CD14-positive monocyte (primary cell): ENCODE measurements at regions not wholly inside any gene's neighbourhood (a gene's known extent, or its start where the extent isn't known, plus 50 kb on each side); places are given as distances from the start of the nearest gene placed in this dataset.

Source experiments
- DNase-seq, 3 donors: peaks; one replicate each; pipeline ENCODE4 v3.0.0-alpha.2; 2011 to 2022
- H2AFZ ChIP-seq: 2 replicates; pipeline ENCODE4 v1.6.0; 2012; ENCODE audit warnings: mild to moderate bottlenecking, low read depth, low read length, inconsistent platforms; ENCODE audit not compliant: insufficient read depth, poor library complexity, severe bottlenecking
- H3K27ac ChIP-seq, 2 donors: 1 replicate in 1 of 2; 2 replicates in 1 of 2; pipeline ENCODE4 v1.5.1; 2012 to 2013; ENCODE audit warnings: low read length in 2 of 2, control low read depth in 1 of 2, inconsistent platforms in 1 of 2, low read depth in 1 of 2, mild to moderate bottlenecking in 1 of 2
- H3K27me3 ChIP-seq, 2 donors: one replicate each; pipeline versions ENCODE4 v1.6.0 to v1.6.1; 2011 to 2013; ENCODE audit warnings: low read length in 2 of 2; ENCODE audit not compliant: control insufficient read depth in 2 of 2, insufficient read depth in 2 of 2
- H3K36me3 ChIP-seq, 2 donors: replicated peaks in 1 of 2; 1 replicate in 1 of 2; 2 replicates in 1 of 2; pipeline versions ENCODE4 v1.5.1 to v1.6.1; 2012 to 2013; ENCODE audit warnings: low read length in 2 of 2, control low read depth in 1 of 2, inconsistent platforms in 1 of 2, mild to moderate bottlenecking in 1 of 2; ENCODE audit not compliant: insufficient read depth in 2 of 2, control insufficient read depth in 1 of 2
- H3K4me1 ChIP-seq, 2 donors: 1 replicate in 1 of 2; 2 replicates in 1 of 2; pipeline versions ENCODE4 v1.5.1 to v1.6.1; 2012 to 2013; ENCODE audit warnings: low read length in 2 of 2, control low read depth in 1 of 2, inconsistent platforms in 1 of 2, mild to moderate bottlenecking in 1 of 2, moderate library complexity in 1 of 2; ENCODE audit not compliant: insufficient read depth in 2 of 2, control insufficient read depth in 1 of 2
- H3K4me2 ChIP-seq: replicated peaks from 2 replicates; pipeline ENCODE3; 2012; ENCODE audit warnings: low read length, moderate library complexity, mild to moderate bottlenecking; ENCODE audit not compliant: poor library complexity, severe bottlenecking; ENCODE audit errors: extremely low read depth
- H3K4me3 ChIP-seq, 3 experiments: fragments of 200-600 bp in 1 of 3; sonication (generic) in 1 of 3; replicated peaks in 1 of 3; 1 replicate in 2 of 3; 2 replicates in 1 of 3; pipeline ENCODE4 v1.5.1; 2011 to 2013; ENCODE audit warnings: low read length in 3 of 3, mild to moderate bottlenecking in 3 of 3, control low read depth in 2 of 3, low read depth in 2 of 3, inconsistent platforms in 1 of 3, moderate library complexity in 1 of 3
- H3K79me2 ChIP-seq: 2 replicates; pipeline ENCODE4 v1.6.0; 2012; ENCODE audit warnings: mild to moderate bottlenecking, control low read depth, inconsistent platforms, low read length, moderate library complexity; ENCODE audit not compliant: insufficient read depth
- H3K9ac ChIP-seq: 2 replicates; pipeline ENCODE4 v1.6.0; 2017; ENCODE audit warnings: low read length, mild to moderate bottlenecking; ENCODE audit not compliant: insufficient read depth, poor library complexity, severe bottlenecking
- H3K9me3 ChIP-seq, 2 donors: replicated peaks in 1 of 2; 1 replicate in 1 of 2; 2 replicates in 1 of 2; pipeline versions ENCODE4 v1.5.1 to v1.6.1; 2012 to 2013; ENCODE audit warnings: low read length in 2 of 2, control low read depth in 1 of 2; ENCODE audit not compliant: control insufficient read depth in 1 of 2, insufficient read depth in 1 of 2
- H4K20me1 ChIP-seq: 2 replicates; pipeline ENCODE4 v1.6.0; 2012; ENCODE audit warnings: mild to moderate bottlenecking, low read length, control low read depth, moderate library complexity; ENCODE audit not compliant: insufficient read depth
- H3K27ac Mint-ChIP-seq, 7 donors: one replicate each; pipeline ENCODE4 v1.8.0; 2020; ENCODE audit warnings: mild to moderate bottlenecking in 7 of 7, mixed read lengths in 7 of 7, moderate library complexity in 6 of 7, inconsistent platforms in 2 of 7
- H3K27me3 Mint-ChIP-seq, 3 donors: one replicate each; pipeline ENCODE4 v1.8.0; 2021 to 2022; ENCODE audit warnings: low read depth in 3 of 3, mild to moderate bottlenecking in 3 of 3, mixed read lengths in 3 of 3, moderate library complexity in 3 of 3, inconsistent platforms in 1 of 3
- H3K36me3 Mint-ChIP-seq, 2 donors: one replicate each; pipeline ENCODE4 v1.8.0; 2020; ENCODE audit warnings: mixed read lengths in 2 of 2, inconsistent platforms in 1 of 2, mild to moderate bottlenecking in 1 of 2
- H3K4me1 Mint-ChIP-seq: one replicate; pipeline ENCODE4 v1.8.0; 2020; ENCODE audit warnings: mild to moderate bottlenecking, mixed read lengths
- H3K4me3 Mint-ChIP-seq, 2 donors: one replicate each; pipeline ENCODE4 v1.8.0; 2020; ENCODE audit warnings: mild to moderate bottlenecking in 2 of 2, mixed read lengths in 2 of 2, moderate library complexity in 1 of 2
- H3K9me3 Mint-ChIP-seq, 7 donors: one replicate each; pipeline ENCODE4 v1.8.0; 2020 to 2022; ENCODE audit warnings: mixed read lengths in 7 of 7, mild to moderate bottlenecking in 6 of 7, moderate library complexity in 6 of 7, inconsistent platforms in 2 of 7
- WGBS: methylation state at CpG from one replicate; pipeline ENCODE4 v1.1.5; 2013; ENCODE audit warnings: missing lambda C conversion rate; ENCODE audit not compliant: insufficient coverage; 5-methylcytosine and 5-hydroxymethylcytosine counted together
- intact Hi-C, 2 donors: fragments of 100-400 bp; cut with micrococcal nuclease; formaldehyde crosslinking; loops; one replicate each; pipeline versions ENCODE4 v1.15.0 to v1.15.1; 2023
- TF ChIP-seq, protein P1 (sequence below): fragments of 200-600 bp; IDR thresholded peaks from one replicate; pipeline ENCODE4 v1.8.0; 2022; ENCODE audit warnings: antibody characterized with exemption, mild to moderate bottlenecking

DNA sequence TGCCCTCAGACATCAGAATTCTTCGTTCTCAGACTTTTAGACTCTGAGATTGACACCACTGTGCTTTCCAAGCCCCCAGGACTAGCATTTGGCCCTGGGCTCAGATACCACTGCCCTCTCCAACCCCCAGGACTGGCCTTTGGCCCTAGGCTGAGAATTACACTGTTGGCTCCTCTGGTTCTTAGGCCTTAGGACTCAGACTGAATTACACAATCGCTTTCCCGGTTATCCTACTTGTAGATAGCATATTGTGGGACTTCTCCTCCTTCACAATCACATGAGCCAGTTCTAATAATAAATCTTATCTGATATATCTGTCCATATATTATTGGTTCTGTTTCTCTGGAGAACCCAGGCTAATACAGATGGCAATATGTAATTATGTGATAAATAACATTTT lies 1725.5 kb downstream of the GRIK2 start:
- peaks cover 0 to 3% (median 0%) of the 10 kb centered on the region in 7 donors for H3K9me3 Mint-ChIP-seq
- Histone ChIP-seq H3K4me2 (no peak overlapping the region), H3K4me1 (no peaks in the 10 kb centered on the region), H3K27ac (no peak overlapping the region), H2AFZ (no peak overlapping the region), H3K9ac (no peak overlapping the region), H3K79me2 (no peaks in the 10 kb centered on the region), H3K36me3 (no peaks in the 10 kb centered on the region), H3K27me3 (no peaks in the 10 kb centered on the region), H3K9me3 (no peaks in the 10 kb centered on the region), H4K20me1 (no peaks in the 10 kb centered on the region), H3K4me3 (no peak overlapping the region)
- H3K36me3 Mint-ChIP-seq: no peaks in the 10 kb centered on the region
- no peaks in the 10 kb centered on the region for H3K4me1 Mint-ChIP-seq
- no peak for DNase-seq
- H3K27me3 Mint-ChIP-seq: no peaks in the 10 kb centered on the region
- 88% methylated on average over 1 of the region's 3 CpGs for WGBS
- no peak overlapping the region for H3K4me3 Mint-ChIP-seq
- no peak overlapping the region for H3K27ac Mint-ChIP-seq
- intact Hi-C loops: no loop called here
- TF ChIP-seq, protein P1, sequence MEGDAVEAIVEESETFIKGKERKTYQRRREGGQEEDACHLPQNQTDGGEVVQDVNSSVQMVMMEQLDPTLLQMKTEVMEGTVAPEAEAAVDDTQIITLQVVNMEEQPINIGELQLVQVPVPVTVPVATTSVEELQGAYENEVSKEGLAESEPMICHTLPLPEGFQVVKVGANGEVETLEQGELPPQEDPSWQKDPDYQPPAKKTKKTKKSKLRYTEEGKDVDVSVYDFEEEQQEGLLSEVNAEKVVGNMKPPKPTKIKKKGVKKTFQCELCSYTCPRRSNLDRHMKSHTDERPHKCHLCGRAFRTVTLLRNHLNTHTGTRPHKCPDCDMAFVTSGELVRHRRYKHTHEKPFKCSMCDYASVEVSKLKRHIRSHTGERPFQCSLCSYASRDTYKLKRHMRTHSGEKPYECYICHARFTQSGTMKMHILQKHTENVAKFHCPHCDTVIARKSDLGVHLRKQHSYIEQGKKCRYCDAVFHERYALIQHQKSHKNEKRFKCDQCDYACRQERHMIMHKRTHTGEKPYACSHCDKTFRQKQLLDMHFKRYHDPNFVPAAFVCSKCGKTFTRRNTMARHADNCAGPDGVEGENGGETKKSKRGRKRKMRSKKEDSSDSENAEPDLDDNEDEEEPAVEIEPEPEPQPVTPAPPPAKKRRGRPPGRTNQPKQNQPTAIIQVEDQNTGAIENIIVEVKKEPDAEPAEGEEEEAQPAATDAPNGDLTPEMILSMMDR: no peak

DNA sequence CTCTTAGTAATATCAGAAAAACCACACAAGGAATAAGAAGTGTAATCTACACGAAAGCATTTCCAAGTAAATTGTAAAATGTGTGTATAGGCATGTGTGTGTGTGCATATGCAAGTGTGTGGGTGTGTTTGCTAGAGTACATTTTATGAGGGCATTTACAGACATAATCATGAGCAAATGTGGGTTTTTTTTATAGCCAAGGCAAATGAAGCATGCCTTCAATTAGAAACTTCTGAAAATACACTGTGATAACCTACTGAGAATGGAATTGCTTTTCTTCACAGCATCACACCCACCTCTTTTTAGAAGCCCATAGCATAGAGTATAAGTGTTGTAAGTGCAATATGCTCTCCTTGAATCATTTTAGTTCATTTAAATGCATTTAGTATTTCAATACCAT lies 1721.1 kb downstream of the GRIK2 start:
- no peak for DNase-seq
- Histone ChIP-seq H2AFZ (no peak overlapping the region), H3K27me3 (no peaks in the 10 kb centered on the region), H3K79me2 (no peaks in the 10 kb centered on the region), H3K27ac (no peak overlapping the region), H4K20me1 (no peaks in the 10 kb centered on the region), H3K4me3 (no peak overlapping the region), H3K9me3 (no peaks in the 10 kb centered on the region), H3K9ac (no peak overlapping the region), H3K36me3 (no peaks in the 10 kb centered on the region), H3K4me2 (no peak overlapping the region), H3K4me1 (no peaks in the 10 kb centered on the region)
- Mint-ChIP-seq H3K9me3 (peaks cover 0 to 3% (median 0%) of the 10 kb centered on the region in 7 donors), H3K4me1 (no peaks in the 10 kb centered on the region), H3K4me3 (no peak overlapping the region), H3K27me3 (no peaks in the 10 kb centered on the region), H3K27ac (no peak overlapping the region), H3K36me3 (no peaks in the 10 kb centered on the region)
- intact Hi-C loops: no loop called here
- WGBS: no CpG with 5 or more reads among the region's 1 CpG
- TF ChIP-seq, protein P1: no peak
